Hepatocyte (in vitro differentiated cells): ENCODE measurements at regions not wholly inside any gene's neighbourhood (a gene's known extent, or its start where the extent isn't known, plus 50 kb on each side); places are given as distances from the start of the nearest gene placed in this dataset.

Experiments
- CTCF ChIP-seq: fragments of 200-600 bp; sonication (generic); IDR thresholded peaks from 2 replicates; pipeline ENCODE4 v1.5.1; 2016; ENCODE audit warnings: antibody characterized with exemption, mild to moderate bottlenecking; ENCODE audit not compliant: poor library complexity
- EZH2 ChIP-seq: fragments of 200-600 bp; sonication (generic); IDR thresholded peaks from 2 replicates; pipeline ENCODE4 v1.6.1; 2016; ENCODE audit warnings: antibody characterized with exemption, mild to moderate bottlenecking, borderline replicate concordance

GRCh38 chr14:34106310-34106709, 155.4 kb upstream of the EGLN3 start:
- no peak for TF ChIP-seq CTCF
- TF ChIP-seq EZH2, result no peak
